ENCODE measurements at regions not wholly inside any gene's neighbourhood (a gene's known extent, or its start where the extent isn't known, plus 50 kb on each side); places are given as distances from the start of the nearest gene placed in this dataset.

GRCh38 chr2:117195381-117195780 is 619.1 kb upstream of the DDX18 start:
- Histone ChIP-seq H2AK9ac (replicated peaks; ENCODE audit: low read depth, low read length, poor library complexity) (no peak overlapping the region), H3K18ac (ENCODE audit: low read depth, low read length) (no peak overlapping the region), H3K9me3 (ENCODE audit: control insufficient read depth, insufficient read depth, low read length) (peaks cover 9% of the 10 kb centered on the region), H3K27ac (ENCODE audit: insufficient read depth, low read length) (no peak overlapping the region), H2BK5ac (ENCODE audit: low read depth, low read length, poor library complexity, severe bottlenecking) (no peak overlapping the region), H3K27me3 (ENCODE audit: control insufficient read depth, insufficient read depth, low read length) (no peaks in the 10 kb centered on the region), H3K4me2 (ENCODE audit: low read depth, low read length) (no peak overlapping the region), H3K79me1 (ENCODE audit: low read depth in 1 of 2, low read length in 2 of 2) (no peaks in the 10 kb centered on the region), H4K91ac (ENCODE audit: insufficient read depth, low read depth, low read length) (no peak overlapping the region), H3K23ac (ENCODE audit: low read depth, low read length) (no peak overlapping the region), H3K14ac (replicated peaks; ENCODE audit: low read depth, low read length) (no peak overlapping the region), H2BK120ac (ENCODE audit: low read depth, low read length) (no peak overlapping the region), H4K5ac (ENCODE audit: low read depth, low read length) (no peak overlapping the region), H2AFZ (replicated peaks; ENCODE audit: low read length, poor library complexity) (no peak overlapping the region), H3K4me3 (ENCODE audit: insufficient read depth, low read depth, low read length) (no peak overlapping the region), H2BK20ac (ENCODE audit: low read depth, low read length) (no peak overlapping the region), H2AK5ac (ENCODE audit: low read depth, low read length) (no peak overlapping the region), H3K9ac (ENCODE audit: low read depth, low read length) (no peak overlapping the region), H3K56ac (ENCODE audit: extremely low read depth, insufficient read depth, low read length) (no peak overlapping the region; the same call in 1 of the 2 replicates), H4K8ac (ENCODE audit: low read depth in 2 of 2, low read length in 2 of 2) (no peak overlapping the region), H4K20me1 (ENCODE audit: insufficient read depth, low read length) (no peaks in the 10 kb centered on the region), H3K9me1 (ENCODE audit: insufficient read depth, low read length) (no peaks in the 10 kb centered on the region), H3K36me3 (ENCODE audit: control insufficient read depth, insufficient read depth, low read length) (no peaks in the 10 kb centered on the region), H3K4ac (ENCODE audit: low read depth, low read length) (no peak overlapping the region), H2BK15ac (ENCODE audit: low read depth, low read length) (no peak overlapping the region), H3K4me1 (ENCODE audit: control insufficient read depth, insufficient read depth, low read length) (no peaks in the 10 kb centered on the region)
- dilution Hi-C loops (cut with HindIII; ENCODE audit: low sequenced_read_pairs, unreplicated experiment) (no loop called here), in situ Hi-C loops (cut with MboI; ENCODE audit: low sequenced_read_pairs) (no loop called here), intact Hi-C loops (cut with micrococcal nuclease) (no loop called here)
- ATAC-seq (ENCODE audit: low read depth) = no peak
- ChIA-PET CTCF (no interaction called here), POLR2A (ENCODE audit: unreplicated experiment) (no interaction called here)
- no CpG with 5 or more reads among the region's 4 CpGs for WGBS, 2 experiments (ENCODE audit: extremely low coverage in 2 of 2, insufficient read length in 1 of 2)
- DNase-seq = no peak
- no TSS peak for BruUV-seq (replicated peaks)
- TF ChIP-seq MAZ (IDR thresholded peaks at IDR 0.05; ENCODE audit: borderline replicate concordance, low read depth, low read length) = no peak
- no peak for TF ChIP-seq USF2 (IDR thresholded peaks at IDR 0.05; ENCODE audit: low read depth, low read length)
- no peak for TF ChIP-seq RAD21 (IDR thresholded peaks at IDR 0.05; ENCODE audit: low read length)
- TF ChIP-seq ELK1 (IDR thresholded peaks at IDR 0.05; ENCODE audit: borderline replicate concordance, low read depth, low read length) = no peak
- TF ChIP-seq CTCF (conservative IDR thresholded peaks at IDR 0.05; ENCODE audit: low read depth, low read length) = no peak
- no peak for TF ChIP-seq POLR2A (IDR thresholded peaks at IDR 0.05; ENCODE audit: low read depth, low read length)
- TF ChIP-seq FOS (IDR thresholded peaks at IDR 0.05; ENCODE audit: low read depth, low read length) = no peak
- TF ChIP-seq MAFK (IDR thresholded peaks at IDR 0.05; ENCODE audit: low read depth, low read length) = no peak
- no peak for TF ChIP-seq RCOR1 (IDR thresholded peaks at IDR 0.05; ENCODE audit: insufficient replicate concordance, low read length)
- TF ChIP-seq CEBPB (IDR thresholded peaks at IDR 0.05; ENCODE audit: low read depth, low read length) = no peak
- no peak for TF ChIP-seq RFX5 (IDR thresholded peaks at IDR 0.05; ENCODE audit: low read depth, low read length)
- TF ChIP-seq CHD1 (IDR thresholded peaks at IDR 0.05; ENCODE audit: low read depth, low read length) = no peak
- no peak for TF ChIP-seq BHLHE40 (IDR thresholded peaks at IDR 0.05; ENCODE audit: low read depth, low read length)
- TF ChIP-seq SMC3 (IDR thresholded peaks at IDR 0.05; ENCODE audit: low read depth, low read length) = no peak
- no peak for TF ChIP-seq MXI1 (IDR thresholded peaks at IDR 0.05; ENCODE audit: borderline replicate concordance, low read depth, low read length)
- no peak for TF ChIP-seq NFE2L2 (IDR thresholded peaks at IDR 0.05; ENCODE audit: low read depth, low read length)
